ENCODE measurements at regions not wholly inside any gene's neighbourhood (a gene's known extent, or its start where the extent isn't known, plus 50 kb on each side); places are given as distances from the start of the nearest gene placed in this dataset.
"Not testable (repeated sequence)": the region's sequence is repeated elsewhere in the genome, so short reads cannot be mapped to it uniquely, and the experiment has no call there.

DNA sequence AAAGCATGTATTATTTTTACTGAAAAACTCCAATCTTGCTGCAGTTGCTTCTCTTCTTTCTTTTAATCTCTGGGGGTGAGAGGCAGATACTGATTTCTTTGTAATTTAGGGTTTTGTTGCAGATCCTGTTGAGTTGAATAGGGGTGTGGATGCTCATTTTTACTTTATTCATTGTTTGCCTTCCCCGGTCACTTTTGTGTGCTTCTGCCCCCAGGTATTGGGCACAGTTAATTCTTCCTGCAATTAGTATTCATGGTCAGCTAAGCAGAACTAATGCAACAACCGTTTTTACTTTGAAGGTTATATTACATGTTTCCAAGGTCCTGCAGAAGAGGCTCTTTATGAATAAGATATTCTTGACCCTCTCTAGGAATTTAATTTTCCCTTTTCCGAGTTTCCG, 96.4 kb downstream of the BUB3 start:
- Mint-ChIP-seq H3K27me3 (ENCODE audit: low read depth in 3 of 3) (peaks cover 0 to 2% (median 2%) of the 10 kb centered on the region in 3 donors), H3K36me3 (no peaks in the 10 kb centered on the region), H3K4me1 (no peaks in the 10 kb centered on the region), H3K9me3 (peaks cover 0 to 3% (median 0%) of the 10 kb centered on the region in 7 donors), H3K4me3 (no peak overlapping the region), H3K27ac (no peak overlapping the region)
- Histone ChIP-seq H4K20me1 (ENCODE audit: insufficient read depth, low read length) (no peaks in the 10 kb centered on the region), H3K27me3 (ENCODE audit: control insufficient read depth in 2 of 2, insufficient read depth in 2 of 2, low read length in 2 of 2) (no peaks in the 10 kb centered on the region), H3K27ac (ENCODE audit: low read depth in 1 of 2, low read length in 2 of 2) (no peak overlapping the region), H3K4me1 (ENCODE audit: control insufficient read depth in 1 of 2, insufficient read depth in 2 of 2, low read length in 2 of 2) (no peaks in the 10 kb centered on the region), H3K9ac (ENCODE audit: insufficient read depth, low read length, poor library complexity, severe bottlenecking) (no peak overlapping the region), H3K9me3 (replicated peaks in 1 of 2; ENCODE audit: control insufficient read depth in 1 of 2, insufficient read depth in 1 of 2, low read length in 2 of 2) (peaks cover 7 to 17% of the 10 kb centered on the region in 2 donors), H2AFZ (ENCODE audit: insufficient read depth, low read depth, low read length, poor library complexity, severe bottlenecking) (no peak overlapping the region), H3K36me3 (replicated peaks in 1 of 2; ENCODE audit: control insufficient read depth in 1 of 2, insufficient read depth in 2 of 2, low read length in 2 of 2) (no peaks in the 10 kb centered on the region), H3K4me2 (replicated peaks; ENCODE audit: extremely low read depth, low read length, poor library complexity, severe bottlenecking) (no peak overlapping the region), H3K4me3 (replicated peaks in 1 of 3; ENCODE audit: low read depth in 2 of 3, low read length in 3 of 3) (no peak overlapping the region), H3K79me2 (ENCODE audit: insufficient read depth, low read length) (no peaks in the 10 kb centered on the region)
- intact Hi-C loops (cut with micrococcal nuclease) = no loop called here
- 100% methylated on average over 1 of the region's 4 CpGs for WGBS (ENCODE audit: insufficient coverage)
- TF ChIP-seq, protein P1, sequence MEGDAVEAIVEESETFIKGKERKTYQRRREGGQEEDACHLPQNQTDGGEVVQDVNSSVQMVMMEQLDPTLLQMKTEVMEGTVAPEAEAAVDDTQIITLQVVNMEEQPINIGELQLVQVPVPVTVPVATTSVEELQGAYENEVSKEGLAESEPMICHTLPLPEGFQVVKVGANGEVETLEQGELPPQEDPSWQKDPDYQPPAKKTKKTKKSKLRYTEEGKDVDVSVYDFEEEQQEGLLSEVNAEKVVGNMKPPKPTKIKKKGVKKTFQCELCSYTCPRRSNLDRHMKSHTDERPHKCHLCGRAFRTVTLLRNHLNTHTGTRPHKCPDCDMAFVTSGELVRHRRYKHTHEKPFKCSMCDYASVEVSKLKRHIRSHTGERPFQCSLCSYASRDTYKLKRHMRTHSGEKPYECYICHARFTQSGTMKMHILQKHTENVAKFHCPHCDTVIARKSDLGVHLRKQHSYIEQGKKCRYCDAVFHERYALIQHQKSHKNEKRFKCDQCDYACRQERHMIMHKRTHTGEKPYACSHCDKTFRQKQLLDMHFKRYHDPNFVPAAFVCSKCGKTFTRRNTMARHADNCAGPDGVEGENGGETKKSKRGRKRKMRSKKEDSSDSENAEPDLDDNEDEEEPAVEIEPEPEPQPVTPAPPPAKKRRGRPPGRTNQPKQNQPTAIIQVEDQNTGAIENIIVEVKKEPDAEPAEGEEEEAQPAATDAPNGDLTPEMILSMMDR (IDR thresholded peaks at IDR 0.05) = no peak
- no peak for DNase-seq

DNA sequence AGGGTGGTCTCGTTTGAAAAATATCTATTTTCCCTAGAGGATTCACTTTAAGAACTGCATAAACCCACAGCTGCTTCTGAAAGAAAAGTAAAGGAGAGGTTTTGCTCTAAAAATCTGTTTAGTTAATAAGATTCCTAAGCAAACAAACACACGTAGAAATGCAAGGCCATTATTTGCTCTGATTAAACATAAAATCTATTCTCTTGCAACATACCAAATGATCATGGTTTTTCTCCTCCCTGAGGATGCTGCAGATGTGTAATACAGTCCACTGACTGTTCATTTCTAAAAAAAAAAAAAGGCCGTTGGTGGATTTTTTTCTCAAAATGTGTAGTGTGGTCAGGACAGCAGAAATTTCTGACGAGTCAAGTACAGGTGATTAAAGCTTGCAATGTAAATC, 98.6 kb downstream of the BUB3 start:
- no peak overlapping the region for H3K4me3 Mint-ChIP-seq
- H3K27ac Mint-ChIP-seq = no peak overlapping the region
- WGBS (ENCODE audit: insufficient coverage) = no CpG with 5 or more reads among the region's 4 CpGs
- intact Hi-C loops (cut with micrococcal nuclease) = no loop called here
- Histone ChIP-seq H3K4me1 (ENCODE audit: control insufficient read depth in 1 of 2, insufficient read depth in 2 of 2, low read length in 2 of 2) (no peaks in the 10 kb centered on the region), H3K4me3 (replicated peaks in 1 of 3; ENCODE audit: low read depth in 2 of 3, low read length in 3 of 3) (no peak overlapping the region), H3K27ac (ENCODE audit: low read depth in 1 of 2, low read length in 2 of 2) (no peak overlapping the region), H2AFZ (ENCODE audit: insufficient read depth, low read depth, low read length, poor library complexity, severe bottlenecking) (no peak overlapping the region), H3K4me2 (replicated peaks; ENCODE audit: extremely low read depth, low read length, poor library complexity, severe bottlenecking) (no peak overlapping the region), H4K20me1 (ENCODE audit: insufficient read depth, low read length) (no peaks in the 10 kb centered on the region), H3K9me3 (replicated peaks in 1 of 2; ENCODE audit: control insufficient read depth in 1 of 2, insufficient read depth in 1 of 2, low read length in 2 of 2) (peaks cover 7 to 18% of the 10 kb centered on the region in 2 donors), H3K79me2 (ENCODE audit: insufficient read depth, low read length) (no peaks in the 10 kb centered on the region), H3K9ac (ENCODE audit: insufficient read depth, low read length, poor library complexity, severe bottlenecking) (no peak overlapping the region), H3K36me3 (replicated peaks in 1 of 2; ENCODE audit: control insufficient read depth in 1 of 2, insufficient read depth in 2 of 2, low read length in 2 of 2) (no peaks in the 10 kb centered on the region), H3K27me3 (ENCODE audit: control insufficient read depth in 2 of 2, insufficient read depth in 2 of 2, low read length in 2 of 2) (no peaks in the 10 kb centered on the region)
- no peaks in the 10 kb centered on the region for H3K36me3 Mint-ChIP-seq
- peaks cover 0 to 2% (median 2%) of the 10 kb centered on the region in 3 donors for H3K27me3 Mint-ChIP-seq (ENCODE audit: low read depth in 3 of 3)
- H3K4me1 Mint-ChIP-seq = no peaks in the 10 kb centered on the region
- H3K9me3 Mint-ChIP-seq = peaks cover 0 to 2% (median 0%) of the 10 kb centered on the region in 7 donors
- no peak for DNase-seq
- TF ChIP-seq, protein P1 (IDR thresholded peaks at IDR 0.05) = no peak

DNA sequence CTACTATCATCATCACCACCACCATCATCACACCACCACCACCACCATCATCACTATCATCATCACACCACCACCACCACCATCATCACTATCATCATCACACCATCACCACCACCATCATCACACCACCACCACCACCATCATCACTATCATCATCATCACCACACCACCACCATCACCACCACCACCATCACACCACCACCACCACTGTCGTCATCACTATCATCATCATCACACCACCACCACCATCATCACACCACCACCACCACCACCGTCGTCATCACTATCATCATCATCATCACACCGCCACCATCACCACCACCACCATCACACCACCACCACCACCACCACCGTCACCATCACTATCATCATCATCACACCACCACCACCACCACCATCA, 100.1 kb downstream of the BUB3 start:
- H3K27ac Mint-ChIP-seq; H3K4me1 Mint-ChIP-seq; H3K4me1 ChIP-seq (ENCODE audit: control insufficient read depth in 1 of 2, insufficient read depth in 2 of 2, low read length in 2 of 2); H3K4me2 ChIP-seq (replicated peaks; ENCODE audit: extremely low read depth, low read length, poor library complexity, severe bottlenecking); H3K36me3 ChIP-seq (replicated peaks in 1 of 2; ENCODE audit: control insufficient read depth in 1 of 2, insufficient read depth in 2 of 2, low read length in 2 of 2); H3K27me3 Mint-ChIP-seq (ENCODE audit: low read depth in 3 of 3); H3K9me3 Mint-ChIP-seq; H3K27me3 ChIP-seq (ENCODE audit: control insufficient read depth in 2 of 2, insufficient read depth in 2 of 2, low read length in 2 of 2); H3K79me2 ChIP-seq (ENCODE audit: insufficient read depth, low read length); DNase-seq; H2AFZ ChIP-seq (ENCODE audit: insufficient read depth, low read depth, low read length, poor library complexity, severe bottlenecking); H3K36me3 Mint-ChIP-seq; intact Hi-C loops (cut with micrococcal nuclease); H3K4me3 Mint-ChIP-seq; H3K9ac ChIP-seq (ENCODE audit: insufficient read depth, low read length, poor library complexity, severe bottlenecking); H3K4me3 ChIP-seq (replicated peaks in 1 of 3; ENCODE audit: low read depth in 2 of 3, low read length in 3 of 3); H3K27ac ChIP-seq (ENCODE audit: low read depth in 1 of 2, low read length in 2 of 2); H4K20me1 ChIP-seq (ENCODE audit: insufficient read depth, low read length): not testable (repeated sequence)
- 80% methylated on average over 5 of the region's 5 CpGs for WGBS (ENCODE audit: insufficient coverage)
- peaks cover 7 to 18% of the 10 kb centered on the region in 2 donors for H3K9me3 ChIP-seq (replicated peaks in 1 of 2; ENCODE audit: control insufficient read depth in 1 of 2, insufficient read depth in 1 of 2, low read length in 2 of 2)
